Tibial nerve (tissue), 4 donors: ENCODE measurements at regions not wholly inside any gene's neighbourhood (a gene's known extent, or its start where the extent isn't known, plus 50 kb on each side); places are given as distances from the start of the nearest gene placed in this dataset.

Experiments
- CTCF ChIP-seq, 5 experiments: fragments of 200-600 bp in 3 of 5; fragments of 450-650 bp in 2 of 5; sonication (generic) in 3 of 5; IDR thresholded peaks; one replicate each; pipeline ENCODE4 v1.5.1; 2016 to 2019; ENCODE audit warnings: antibody characterized with exemption in 5 of 5, mild to moderate bottlenecking in 3 of 5, moderate library complexity in 2 of 5
- EP300 ChIP-seq, 2 donors: sonication (generic); formaldehyde crosslinking; IDR thresholded peaks; one replicate each; pipeline ENCODE4 v1.6.1; 2017; ENCODE audit warnings: antibody characterized with exemption in 2 of 2, mild to moderate bottlenecking in 1 of 2
- POLR2A ChIP-seq, 2 donors: fragments of 450-650 bp; IDR thresholded peaks; one replicate each; pipeline ENCODE4 v1.6.1; 2017; ENCODE audit warnings: antibody characterized with exemption in 2 of 2, mild to moderate bottlenecking in 2 of 2, moderate library complexity in 2 of 2

GRCh38 chr13:111006506-111007031 is 91.7 kb upstream of the ANKRD10 start:
- TF ChIP-seq EP300 (IDR thresholded peaks at IDR 0.05): peak in 1 of 2 donors; percentile 80
- TF ChIP-seq CTCF (IDR thresholded peaks at IDR 0.05): no peak
- no peak for TF ChIP-seq POLR2A (IDR thresholded peaks at IDR 0.05)
